H9 (cell line): ENCODE measurements at regions not wholly inside any gene's neighbourhood (a gene's known extent, or its start where the extent isn't known, plus 50 kb on each side); places are given as distances from the start of the nearest gene placed in this dataset.

Source experiments
- DNase-seq: peaks from one replicate; pipeline ENCODE4 v3.0.0-alpha.2; 2017
- H2AFZ ChIP-seq: one replicate; pipeline ENCODE4 v1.6.1; 2013; ENCODE audit warnings: mild to moderate bottlenecking, low read length, control low read depth, moderate library complexity
- H2AK5ac ChIP-seq: 2 replicates; pipeline ENCODE4 v1.6.1; 2013; ENCODE audit warnings: low read length, control low read depth, mixed read lengths; ENCODE audit not compliant: insufficient read length
- H2BK120ac ChIP-seq: one replicate; pipeline ENCODE4 v1.6.1; 2013; ENCODE audit warnings: low read depth, mild to moderate bottlenecking, low read length, control low read depth, inconsistent platforms; ENCODE audit not compliant: poor library complexity, severe bottlenecking
- H2BK12ac ChIP-seq: 2 replicates; pipeline ENCODE4 v1.6.1; 2013; ENCODE audit warnings: low read length, control low read depth, mixed read lengths, low read depth; ENCODE audit not compliant: insufficient read length
- H2BK15ac ChIP-seq: 2 replicates; pipeline ENCODE4 v1.6.1; 2013; ENCODE audit warnings: low read depth, low read length, control low read depth
- H2BK20ac ChIP-seq: one replicate; pipeline ENCODE4 v1.6.1; 2013; ENCODE audit warnings: low read depth, mild to moderate bottlenecking, low read length, control low read depth, inconsistent platforms; ENCODE audit not compliant: poor library complexity, severe bottlenecking
- H2BK5ac ChIP-seq: 2 replicates; pipeline ENCODE4 v1.6.1; 2013; ENCODE audit warnings: low read length, control low read depth, mixed read lengths; ENCODE audit not compliant: insufficient read length
- H3K14ac ChIP-seq: 2 replicates; pipeline ENCODE4 v1.6.1; 2013; ENCODE audit warnings: low read length, control low read depth; ENCODE audit not compliant: insufficient read depth
- H3K18ac ChIP-seq: 2 replicates; pipeline ENCODE4 v1.6.1; 2013; ENCODE audit warnings: low read depth, mild to moderate bottlenecking, mixed read lengths, low read length, control low read depth; ENCODE audit not compliant: insufficient read length
- H3K23ac ChIP-seq: 2 replicates; pipeline ENCODE4 v1.6.1; 2013; ENCODE audit warnings: low read length, control low read depth, mixed read lengths, low read depth; ENCODE audit not compliant: insufficient read length
- H3K23me2 ChIP-seq: 2 replicates; pipeline ENCODE4 v1.6.1; 2013; ENCODE audit warnings: low read depth, mild to moderate bottlenecking, mixed read lengths, low read length, control low read depth; ENCODE audit not compliant: insufficient read length, poor library complexity, severe bottlenecking
- H3K27ac ChIP-seq: 2 replicates; pipeline ENCODE4 v1.5.1; 2013; ENCODE audit warnings: low read length, control low read depth, mixed read lengths, low read depth; ENCODE audit not compliant: insufficient read length
- H3K27me3 ChIP-seq: 2 replicates; pipeline ENCODE4 v1.6.1; 2013; ENCODE audit warnings: low read length, control low read depth, inconsistent platforms; ENCODE audit not compliant: insufficient read depth
- H3K4ac ChIP-seq: 2 replicates; pipeline ENCODE4 v1.6.1; 2013; ENCODE audit warnings: low read depth, mild to moderate bottlenecking, control low read depth, inconsistent platforms, low read length, moderate library complexity
- H3K4me1 ChIP-seq: 2 replicates; pipeline ENCODE4 v1.6.1; 2013; ENCODE audit warnings: low read length, control low read depth, inconsistent platforms; ENCODE audit not compliant: insufficient read depth
- H3K4me2 ChIP-seq: 2 replicates; pipeline ENCODE4 v1.6.1; 2013; ENCODE audit warnings: low read length, control low read depth, mixed read lengths; ENCODE audit not compliant: insufficient read length, insufficient read depth
- H3K56ac ChIP-seq: 2 replicates; pipeline ENCODE4 v1.6.1; 2013; ENCODE audit warnings: low read depth, mild to moderate bottlenecking, mixed read lengths, low read length, control low read depth; ENCODE audit not compliant: insufficient read length
- H3K79me1 ChIP-seq: 2 replicates; pipeline ENCODE4 v1.6.1; 2013; ENCODE audit warnings: low read depth, mild to moderate bottlenecking, moderate library complexity, low read length, control low read depth, inconsistent platforms; ENCODE audit not compliant: insufficient read depth, poor library complexity, severe bottlenecking
- H3K79me2 ChIP-seq: 2 replicates; pipeline ENCODE4 v1.6.1; 2013; ENCODE audit warnings: low read length, control low read depth, inconsistent platforms; ENCODE audit not compliant: insufficient read depth
- H3K9ac ChIP-seq: 2 replicates; pipeline ENCODE4 v1.6.1; 2013; ENCODE audit warnings: low read length, control low read depth, mixed read lengths; ENCODE audit not compliant: insufficient read length; ENCODE audit errors: extremely low read depth
- H3K9me3 ChIP-seq: one replicate; pipeline ENCODE4 v1.6.1; 2013; ENCODE audit warnings: low read depth, low read length, inconsistent platforms; ENCODE audit not compliant: control insufficient read depth
- H3T11ph ChIP-seq: one replicate; pipeline ENCODE4 v1.6.1; 2013; ENCODE audit warnings: mild to moderate bottlenecking, low read length, control low read depth, inconsistent platforms
- H4K20me1 ChIP-seq: one replicate; pipeline ENCODE4 v1.6.1; 2013; ENCODE audit not compliant: control insufficient read depth, insufficient read length, insufficient read depth
- H4K5ac ChIP-seq: 2 replicates; pipeline ENCODE4 v1.6.1; 2013; ENCODE audit warnings: low read depth, mild to moderate bottlenecking, mixed read lengths, low read length, control low read depth; ENCODE audit not compliant: insufficient read length
- H4K8ac ChIP-seq: replicated peaks from 2 replicates; pipeline ENCODE4 v1.6.1; 2013; ENCODE audit warnings: low read length, control low read depth, mixed read lengths, low read depth; ENCODE audit not compliant: insufficient read length
- H4K91ac ChIP-seq: 2 replicates; pipeline ENCODE4 v1.6.1; 2013; ENCODE audit warnings: low read depth, mild to moderate bottlenecking, moderate library complexity, mixed read lengths, low read length, control low read depth; ENCODE audit not compliant: insufficient read length
- H3K27ac Mint-ChIP-seq, 3 experiments: 2 replicates in 2 of 3; 3 replicates in 1 of 3; pipeline ENCODE4 v1.8.0; 2020 to 2021; ENCODE audit warnings: mixed read lengths in 3 of 3, mild to moderate bottlenecking in 1 of 3, moderate library complexity in 1 of 3
- H3K27me3 Mint-ChIP-seq: 2 replicates; pipeline ENCODE4 v1.8.0; 2021; ENCODE audit warnings: low read depth, mild to moderate bottlenecking, moderate library complexity, mixed read lengths
- H3K36me3 Mint-ChIP-seq, 3 experiments: 2 replicates in 2 of 3; 3 replicates in 1 of 3; pipeline ENCODE4 v1.8.0; 2020 to 2021; ENCODE audit warnings: low read depth in 3 of 3, mixed read lengths in 3 of 3; ENCODE audit not compliant: insufficient read depth in 1 of 3
- H3K4me1 Mint-ChIP-seq, 2 experiments: 2 replicates each; pipeline ENCODE4 v1.8.0; 2020; ENCODE audit warnings: mixed read lengths in 2 of 2
- H3K4me3 Mint-ChIP-seq, 2 experiments: 2 replicates in 1 of 2; 3 replicates in 1 of 2; pipeline ENCODE4 v1.8.0; 2020 to 2021; ENCODE audit warnings: mild to moderate bottlenecking in 2 of 2, mixed read lengths in 2 of 2, moderate library complexity in 1 of 2
- H3K9me3 Mint-ChIP-seq, 2 experiments: 2 replicates in 1 of 2; 3 replicates in 1 of 2; pipeline ENCODE4 v1.8.0; 2020; ENCODE audit warnings: mild to moderate bottlenecking in 2 of 2, mixed read lengths in 2 of 2, moderate library complexity in 1 of 2
- TF ChIP-seq, protein P1 (sequence below): fragments of 200-600 bp; sonication (generic); conservative IDR thresholded peaks from 3 replicates; pipeline ENCODE4 v1.8.0; 2021; ENCODE audit warnings: antibody characterized with exemption, mild to moderate bottlenecking

DNA sequence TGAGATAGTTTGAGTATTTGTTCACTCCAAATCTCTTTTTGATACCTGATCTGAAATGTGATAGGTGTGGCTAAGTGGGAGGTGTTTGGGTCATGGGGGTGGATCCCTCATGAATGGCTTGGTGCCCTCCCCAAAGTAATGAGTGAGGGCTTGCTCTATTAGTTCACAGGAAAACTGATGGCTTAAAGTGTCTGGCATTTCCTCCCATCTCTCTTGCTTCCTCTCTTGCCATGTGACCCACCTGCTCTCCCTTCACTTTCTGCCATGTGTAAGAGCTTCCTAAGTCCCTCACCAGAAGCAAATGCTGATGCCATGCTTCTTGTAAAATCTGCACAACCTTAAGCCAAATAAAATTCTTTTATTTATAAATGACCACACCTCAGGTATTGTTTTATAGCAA lies 61.1 kb downstream of the MAD2L1 start:
- Mint-ChIP-seq H3K27ac (no peak overlapping the region), H3K36me3 (peaks cover 4 to 46% (median 7%) of the 10 kb centered on the region in 3 experiments; a peak in 6 of 7 replicates), H3K27me3 (peaks cover 50% of the 10 kb centered on the region), H3K4me3 (no peak overlapping the region), H3K9me3 (peaks cover 0 to 8% of the 10 kb centered on the region in 2 experiments; a peak in 4 of 5 replicates), H3K4me1 (peaks cover 0 to 11% of the 10 kb centered on the region in 2 experiments; a peak in 2 of 4 replicates)
- Histone ChIP-seq H3K27ac (no peak overlapping the region), H3K4me1 (no peaks in the 10 kb centered on the region), H3K14ac (no peak overlapping the region), H2BK5ac (no peak overlapping the region), H2BK20ac (no peak overlapping the region), H3K79me1 (no peaks in the 10 kb centered on the region), H4K8ac (no peak overlapping the region), H2BK15ac (no peak overlapping the region), H3K9me3 (peaks cover 5% of the 10 kb centered on the region), H3K4ac (no peak overlapping the region), H4K91ac (no peak overlapping the region), H3K23me2 (no peaks in the 10 kb centered on the region), H4K20me1 (no peaks in the 10 kb centered on the region), H4K5ac (no peak overlapping the region), H2BK120ac (no peak overlapping the region), H3K4me2 (no peak overlapping the region), H3K56ac (no peak overlapping the region), H3K18ac (no peak overlapping the region), H2AFZ (no peak overlapping the region), H3T11ph (no peak overlapping the region), H3K79me2 (no peaks in the 10 kb centered on the region), H3K9ac (no peak overlapping the region), H2AK5ac (no peak overlapping the region), H3K23ac (no peak overlapping the region), H3K27me3 (no peaks in the 10 kb centered on the region; the same call in 1 of the 2 replicates), H2BK12ac (no peak overlapping the region)
- TF ChIP-seq, protein P1, sequence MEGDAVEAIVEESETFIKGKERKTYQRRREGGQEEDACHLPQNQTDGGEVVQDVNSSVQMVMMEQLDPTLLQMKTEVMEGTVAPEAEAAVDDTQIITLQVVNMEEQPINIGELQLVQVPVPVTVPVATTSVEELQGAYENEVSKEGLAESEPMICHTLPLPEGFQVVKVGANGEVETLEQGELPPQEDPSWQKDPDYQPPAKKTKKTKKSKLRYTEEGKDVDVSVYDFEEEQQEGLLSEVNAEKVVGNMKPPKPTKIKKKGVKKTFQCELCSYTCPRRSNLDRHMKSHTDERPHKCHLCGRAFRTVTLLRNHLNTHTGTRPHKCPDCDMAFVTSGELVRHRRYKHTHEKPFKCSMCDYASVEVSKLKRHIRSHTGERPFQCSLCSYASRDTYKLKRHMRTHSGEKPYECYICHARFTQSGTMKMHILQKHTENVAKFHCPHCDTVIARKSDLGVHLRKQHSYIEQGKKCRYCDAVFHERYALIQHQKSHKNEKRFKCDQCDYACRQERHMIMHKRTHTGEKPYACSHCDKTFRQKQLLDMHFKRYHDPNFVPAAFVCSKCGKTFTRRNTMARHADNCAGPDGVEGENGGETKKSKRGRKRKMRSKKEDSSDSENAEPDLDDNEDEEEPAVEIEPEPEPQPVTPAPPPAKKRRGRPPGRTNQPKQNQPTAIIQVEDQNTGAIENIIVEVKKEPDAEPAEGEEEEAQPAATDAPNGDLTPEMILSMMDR = no peak
- DNase-seq = peak; percentile 34
